Spleen (tissue), 7 donors: ENCODE measurements at regions not wholly inside any gene's neighbourhood (a gene's known extent, or its start where the extent isn't known, plus 50 kb on each side); places are given as distances from the start of the nearest gene placed in this dataset.

ENCODE experiments used
- POLR2A ChIP-seq, 3 donors: fragments of 450-650 bp; IDR thresholded peaks; one replicate each; pipeline ENCODE4 v1.5.1; 2017; ENCODE audit warnings: antibody characterized with exemption in 3 of 3, mild to moderate bottlenecking in 1 of 3
- TF ChIP-seq, protein P1 (sequence below), 11 experiments: fragments of 200-600 bp in 7 of 11; fragments of 450-650 bp in 4 of 11; sonication (generic) in 4 of 11; IDR thresholded peaks in 8 of 11; conservative IDR thresholded peaks in 3 of 11; 1 replicate in 7 of 11; 2 replicates in 4 of 11; pipeline versions ENCODE4 v1.4.0 to v1.8.0; 2016 to 2021; ENCODE audit warnings: antibody characterized with exemption in 11 of 11, inconsistent platforms in 4 of 11, mild to moderate bottlenecking in 1 of 11
- donor health status: DM: no; HTN: no; CAD: no; lungs with moderate emphysema.
- donor health status: DM: no; HTN: no; CAD: no.
- donor health status: DM: no; HTN: no; CAD: no.

DNA sequence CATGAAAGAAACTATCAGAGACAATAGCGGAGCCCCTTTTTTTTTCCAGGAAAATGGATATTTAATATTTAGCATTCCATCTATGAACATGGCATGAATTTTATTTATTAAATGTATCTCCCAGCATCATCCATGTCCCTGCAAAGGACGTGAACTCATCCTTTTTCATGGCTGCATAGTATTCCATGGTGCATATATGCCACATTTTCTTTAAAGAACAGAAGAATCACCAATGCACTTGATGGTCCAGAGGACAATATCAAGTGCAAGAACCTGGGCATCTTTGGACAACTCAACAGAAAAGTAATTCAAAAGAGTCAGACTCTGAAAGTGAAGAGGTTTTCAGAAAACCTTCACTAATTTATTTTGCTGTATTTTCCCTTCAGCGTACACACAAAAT, 133.0 kb upstream of the SLC7A14 start:
- no peak for TF ChIP-seq POLR2A (IDR thresholded peaks at IDR 0.05)
- TF ChIP-seq, protein P1, sequence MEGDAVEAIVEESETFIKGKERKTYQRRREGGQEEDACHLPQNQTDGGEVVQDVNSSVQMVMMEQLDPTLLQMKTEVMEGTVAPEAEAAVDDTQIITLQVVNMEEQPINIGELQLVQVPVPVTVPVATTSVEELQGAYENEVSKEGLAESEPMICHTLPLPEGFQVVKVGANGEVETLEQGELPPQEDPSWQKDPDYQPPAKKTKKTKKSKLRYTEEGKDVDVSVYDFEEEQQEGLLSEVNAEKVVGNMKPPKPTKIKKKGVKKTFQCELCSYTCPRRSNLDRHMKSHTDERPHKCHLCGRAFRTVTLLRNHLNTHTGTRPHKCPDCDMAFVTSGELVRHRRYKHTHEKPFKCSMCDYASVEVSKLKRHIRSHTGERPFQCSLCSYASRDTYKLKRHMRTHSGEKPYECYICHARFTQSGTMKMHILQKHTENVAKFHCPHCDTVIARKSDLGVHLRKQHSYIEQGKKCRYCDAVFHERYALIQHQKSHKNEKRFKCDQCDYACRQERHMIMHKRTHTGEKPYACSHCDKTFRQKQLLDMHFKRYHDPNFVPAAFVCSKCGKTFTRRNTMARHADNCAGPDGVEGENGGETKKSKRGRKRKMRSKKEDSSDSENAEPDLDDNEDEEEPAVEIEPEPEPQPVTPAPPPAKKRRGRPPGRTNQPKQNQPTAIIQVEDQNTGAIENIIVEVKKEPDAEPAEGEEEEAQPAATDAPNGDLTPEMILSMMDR (IDR thresholded peaks at IDR 0.05 in 8 of 11, conservative IDR thresholded peaks at IDR 0.05 in 3 of 11), result no peak
